ENCODE measurements at regions not wholly inside any gene's neighbourhood (a gene's known extent, or its start where the extent isn't known, plus 50 kb on each side); places are given as distances from the start of the nearest gene placed in this dataset.
A peak's percentile ranks its signal among the peaks of the same experiment; 100 is the strongest.

GRCh38 chr21:27787046-27787445, 820.2 kb upstream of the ADAMTS5 start:
- Histone ChIP-seq H3K27me3 (ENCODE audit: insufficient read depth, low read length) (no peaks in the 10 kb centered on the region), H4K20me1 (ENCODE audit: insufficient read depth, low read length) (no peaks in the 10 kb centered on the region), H3K9me3 (ENCODE audit: low read depth, low read length) (no peaks in the 10 kb centered on the region), H3K4me2 (ENCODE audit: insufficient read depth, low read length) (no peak overlapping the region), H3K4me1 (ENCODE audit: insufficient read depth, low read length) (no peaks in the 10 kb centered on the region), H3K36me3 (ENCODE audit: insufficient read depth, low read length) (no peaks in the 10 kb centered on the region), H3K27ac (ENCODE audit: low read depth, low read length) (no peak overlapping the region), H3K79me2 (ENCODE audit: insufficient read depth, low read length) (no peaks in the 10 kb centered on the region), H2AFZ (ENCODE audit: low read length) (no peak overlapping the region), H3K4me3 (ENCODE audit: insufficient read depth, low read length) (no peak overlapping the region)
- no peak for DNase-seq (ENCODE audit: insufficient read length, low spot score, missing footprints)
- TF ChIP-seq CTCF (IDR thresholded peaks at IDR 0.05; ENCODE audit: extremely low read depth, low read depth, low read length): no peak

DNA sequence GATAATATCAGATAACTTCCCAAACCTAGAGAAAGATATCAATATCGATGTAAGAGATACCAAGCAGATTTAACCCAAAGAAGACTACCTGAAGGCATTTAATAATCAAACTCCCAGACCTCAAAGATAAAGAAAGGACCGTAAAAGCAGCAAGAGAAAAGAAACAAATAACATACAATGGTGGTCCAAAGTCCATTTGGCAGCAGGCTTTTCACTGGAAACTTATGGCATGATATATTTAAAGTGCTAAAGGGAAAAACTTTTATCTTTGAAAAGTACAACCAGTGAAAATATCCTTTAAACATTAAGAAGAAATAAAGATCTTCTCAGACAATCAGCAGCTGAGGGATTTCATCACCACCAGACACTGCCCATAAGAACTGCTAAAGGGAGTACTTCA, 812.7 kb upstream of the ADAMTS5 start:
- Histone ChIP-seq H3K27me3 (ENCODE audit: insufficient read depth, low read length) (no peaks in the 10 kb centered on the region), H4K20me1 (ENCODE audit: insufficient read depth, low read length) (no peaks in the 10 kb centered on the region), H3K4me1 (ENCODE audit: insufficient read depth, low read length) (no peaks in the 10 kb centered on the region), H2AFZ (ENCODE audit: low read length) (no peak overlapping the region), H3K4me2 (ENCODE audit: insufficient read depth, low read length) (no peak overlapping the region), H3K79me2 (ENCODE audit: insufficient read depth, low read length) (no peaks in the 10 kb centered on the region), H3K4me3 (ENCODE audit: insufficient read depth, low read length) (no peak overlapping the region), H3K9me3 (ENCODE audit: low read depth, low read length) (no peaks in the 10 kb centered on the region), H3K27ac (ENCODE audit: low read depth, low read length) (no peak overlapping the region), H3K36me3 (ENCODE audit: insufficient read depth, low read length) (no peaks in the 10 kb centered on the region)
- no peak for TF ChIP-seq CTCF (IDR thresholded peaks at IDR 0.05; ENCODE audit: extremely low read depth, low read depth, low read length)
- no peak for DNase-seq (ENCODE audit: insufficient read length, low spot score, missing footprints)

DNA sequence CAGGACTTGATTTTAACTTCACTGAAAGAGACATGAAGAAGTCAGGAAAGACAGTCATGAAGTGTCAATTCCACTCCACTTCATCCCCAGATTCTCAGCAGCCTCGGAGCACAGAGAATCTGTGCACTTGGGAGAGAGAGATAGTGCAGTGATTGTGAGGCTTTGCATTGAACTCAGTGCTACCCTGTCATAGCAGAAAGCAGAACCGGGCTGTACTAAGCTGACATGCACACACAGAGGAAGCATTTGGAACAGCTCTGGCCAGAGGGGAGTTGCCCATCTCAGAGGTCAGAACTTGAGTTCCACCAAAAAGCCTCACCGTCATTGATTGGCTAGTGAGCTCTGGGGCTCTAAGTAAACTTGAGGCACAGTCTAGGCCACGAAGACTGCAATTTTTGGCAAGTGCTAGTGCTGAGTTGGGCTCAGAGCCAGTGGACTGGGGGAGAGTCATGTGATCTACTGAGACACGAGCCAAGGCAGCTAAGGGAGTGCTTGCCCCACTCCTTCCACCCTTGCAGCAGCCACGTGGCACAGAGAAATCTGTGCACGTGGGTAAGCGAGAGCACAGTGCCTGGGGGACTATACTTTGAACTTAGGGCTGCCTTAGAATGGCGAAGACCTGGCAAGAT, 810.2 kb upstream of the ADAMTS5 start:
- H3K9me3 ChIP-seq (ENCODE audit: low read depth, low read length): no peaks in the 10 kb centered on the region
- DNase-seq (ENCODE audit: insufficient read length, low spot score, missing footprints): no peak

DNA sequence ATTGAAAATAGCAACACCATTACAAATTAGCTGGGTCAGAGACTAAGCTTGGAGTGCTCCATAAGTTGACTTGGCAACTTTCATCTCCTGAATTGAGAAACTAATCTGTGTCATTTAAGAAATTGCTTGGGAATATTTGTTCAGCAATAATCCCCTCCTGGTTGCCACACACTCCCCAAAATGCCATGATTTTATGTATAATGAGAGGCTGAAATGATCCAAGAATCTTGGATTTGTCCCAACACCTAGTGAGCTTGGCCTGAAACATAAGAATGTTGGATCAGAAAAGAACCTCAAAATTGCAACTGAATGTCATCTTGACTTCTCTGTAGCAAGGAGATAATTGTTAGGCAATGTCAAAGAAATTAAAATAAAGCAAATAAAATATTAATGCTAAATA, 805.9 kb upstream of the ADAMTS5 start:
- Histone ChIP-seq H3K4me3 (ENCODE audit: insufficient read depth, low read length) (no peak overlapping the region), H3K27ac (ENCODE audit: low read depth, low read length) (no peak overlapping the region), H3K36me3 (ENCODE audit: insufficient read depth, low read length) (no peaks in the 10 kb centered on the region), H2AFZ (ENCODE audit: low read length) (no peak overlapping the region), H3K27me3 (ENCODE audit: insufficient read depth, low read length) (no peaks in the 10 kb centered on the region), H3K79me2 (ENCODE audit: insufficient read depth, low read length) (no peaks in the 10 kb centered on the region), H3K4me1 (ENCODE audit: insufficient read depth, low read length) (no peaks in the 10 kb centered on the region), H4K20me1 (ENCODE audit: insufficient read depth, low read length) (no peaks in the 10 kb centered on the region), H3K9me3 (ENCODE audit: low read depth, low read length) (no peaks in the 10 kb centered on the region), H3K4me2 (ENCODE audit: insufficient read depth, low read length) (no peak overlapping the region)
- no peak for DNase-seq (ENCODE audit: insufficient read length, low spot score, missing footprints)
- TF ChIP-seq CTCF (IDR thresholded peaks at IDR 0.05; ENCODE audit: extremely low read depth, low read depth, low read length): no peak

More for the DNA sequence above, 810.2 kb upstream of the ADAMTS5 start:
- Histone ChIP-seq H3K36me3 (ENCODE audit: insufficient read depth, low read length) (no peaks in the 10 kb centered on the region), H3K27ac (ENCODE audit: low read depth, low read length) (no peak overlapping the region), H3K79me2 (ENCODE audit: insufficient read depth, low read length) (no peaks in the 10 kb centered on the region), H3K4me3 (ENCODE audit: insufficient read depth, low read length) (no peak overlapping the region), H3K4me1 (ENCODE audit: insufficient read depth, low read length) (no peaks in the 10 kb centered on the region), H4K20me1 (ENCODE audit: insufficient read depth, low read length) (no peaks in the 10 kb centered on the region), H3K4me2 (ENCODE audit: insufficient read depth, low read length) (no peak overlapping the region), H2AFZ (ENCODE audit: low read length) (peak overlapping the region; percentile 66), H3K27me3 (ENCODE audit: insufficient read depth, low read length) (no peaks in the 10 kb centered on the region)
- TF ChIP-seq CTCF (IDR thresholded peaks at IDR 0.05; ENCODE audit: extremely low read depth, low read depth, low read length): no peak

Measured in osteoblast (primary cell).